Liver (tissue), 8 donors: ENCODE measurements at regions not wholly inside any gene's neighbourhood (a gene's known extent, or its start where the extent isn't known, plus 50 kb on each side); places are given as distances from the start of the nearest gene placed in this dataset.

ENCODE experiments used
- DNase-seq: peaks from one replicate; pipeline ENCODE4 v3.0.0-alpha.2; 2017; ENCODE audit warnings: low spot score
- H3K27ac ChIP-seq, 2 donors: one replicate each; pipeline ENCODE4 v1.7.0; 2013; ENCODE audit warnings: inconsistent platforms in 2 of 2, low read length in 2 of 2, control low read depth in 1 of 2, low read depth in 1 of 2, mild to moderate bottlenecking in 1 of 2
- H3K27me3 ChIP-seq, 4 donors: one replicate each; pipeline versions ENCODE4 v1.6.1 to v1.7.0; 2013; ENCODE audit warnings: low read length in 3 of 4, inconsistent platforms in 1 of 4, mild to moderate bottlenecking in 1 of 4, moderate library complexity in 1 of 4; ENCODE audit not compliant: control insufficient read depth in 4 of 4, insufficient read depth in 4 of 4
- H3K36me3 ChIP-seq, 4 donors: one replicate each; pipeline versions ENCODE4 v1.6.1 to v1.7.0; 2013; ENCODE audit warnings: low read length in 3 of 4, mild to moderate bottlenecking in 3 of 4, low read depth in 1 of 4, moderate library complexity in 1 of 4; ENCODE audit not compliant: control insufficient read depth in 4 of 4, insufficient read depth in 3 of 4
- H3K4me1 ChIP-seq, 4 donors: one replicate each; pipeline versions ENCODE4 v1.6.1 to v1.7.0; 2013; ENCODE audit warnings: low read length in 3 of 4, mild to moderate bottlenecking in 3 of 4, moderate library complexity in 1 of 4; ENCODE audit not compliant: control insufficient read depth in 4 of 4, insufficient read depth in 4 of 4
- H3K4me3 ChIP-seq, 3 donors: one replicate each; pipeline versions ENCODE4 v1.6.1 to v1.7.0; 2013; ENCODE audit warnings: low read length in 3 of 3, control low read depth in 1 of 3, low read depth in 1 of 3, mild to moderate bottlenecking in 1 of 3
- H3K9ac ChIP-seq, 2 donors: one replicate each; pipeline ENCODE4 v1.7.0; 2013; ENCODE audit warnings: low read length in 2 of 2, mild to moderate bottlenecking in 2 of 2, moderate library complexity in 2 of 2, control low read depth in 1 of 2, low read depth in 1 of 2
- H3K9me3 ChIP-seq, 4 donors: one replicate each; pipeline versions ENCODE4 v1.6.1 to v1.7.0; 2013; ENCODE audit warnings: low read length in 3 of 4; ENCODE audit not compliant: control insufficient read depth in 4 of 4
- EGR1 ChIP-seq, 2 donors: IDR thresholded peaks; 2 replicates each; pipeline ENCODE4 v1.6.1; 2016 to 2018; ENCODE audit warnings: antibody characterized with exemption in 2 of 2, low read depth in 2 of 2
- FOXA1 ChIP-seq: IDR thresholded peaks from 2 replicates; pipeline ENCODE4 v1.6.1; 2016; ENCODE audit warnings: antibody characterized with exemption
- FOXA2 ChIP-seq: IDR thresholded peaks from 2 replicates; pipeline ENCODE4 v1.6.1; 2016; ENCODE audit warnings: antibody characterized with exemption
- GABPA ChIP-seq, 2 donors: IDR thresholded peaks in 1 of 2; conservative IDR thresholded peaks in 1 of 2; 2 replicates each; pipeline ENCODE4 v1.6.1; 2016; ENCODE audit warnings: antibody characterized with exemption in 2 of 2, mild to moderate bottlenecking in 1 of 2, moderate library complexity in 1 of 2
- HNF4A ChIP-seq, 2 donors: conservative IDR thresholded peaks; 2 replicates each; pipeline ENCODE4 v1.6.1; 2016; ENCODE audit warnings: antibody characterized with exemption in 2 of 2, mild to moderate bottlenecking in 2 of 2
- JUND ChIP-seq, 2 donors: IDR thresholded peaks; 2 replicates each; pipeline ENCODE4 v1.6.1; 2016; ENCODE audit warnings: antibody characterized with exemption in 2 of 2
- NR2F2 ChIP-seq: IDR thresholded peaks from 2 replicates; pipeline ENCODE4 v1.6.1; 2016; ENCODE audit warnings: antibody characterized with exemption
- RAD21 ChIP-seq, 2 donors: IDR thresholded peaks; 2 replicates each; pipeline ENCODE4 v1.6.1; 2016; ENCODE audit warnings: antibody characterized with exemption in 2 of 2, mild to moderate bottlenecking in 2 of 2
- RXRA ChIP-seq, 2 donors: IDR thresholded peaks; 2 replicates each; pipeline ENCODE4 v1.6.1; 2017 to 2018; ENCODE audit warnings: antibody characterized with exemption in 2 of 2, mild to moderate bottlenecking in 1 of 2
- SP1 ChIP-seq: IDR thresholded peaks from 2 replicates; pipeline ENCODE4 v1.6.1; 2018; ENCODE audit warnings: antibody characterized with exemption, mild to moderate bottlenecking
- TAF1 ChIP-seq: conservative IDR thresholded peaks from 2 replicates; pipeline ENCODE4 v1.6.1; 2016; ENCODE audit warnings: antibody characterized with exemption, mild to moderate bottlenecking
- YY1 ChIP-seq: IDR thresholded peaks from 2 replicates; pipeline ENCODE4 v1.6.1; 2016; ENCODE audit warnings: antibody characterized with exemption, mild to moderate bottlenecking
- WGBS: extraction: QIAGEN DNeasy Blood & Tissue Kit; methylation state at CpG from one replicate; pipeline ENCODE4 v1.1.7; 2013; 5-methylcytosine and 5-hydroxymethylcytosine counted together
- TF ChIP-seq, protein P1 (sequence below): fragments of 150-350 bp; IDR thresholded peaks from 2 replicates; pipeline ENCODE4 v1.5.1; 2017; ENCODE audit warnings: improper control_type of control experiment, low read depth, low read length; ENCODE audit not compliant: missing input control
- TF ChIP-seq, protein P2 (sequence below): IDR thresholded peaks from 2 replicates; pipeline ENCODE4 v1.6.1; 2016; ENCODE audit warnings: antibody characterized with exemption, mild to moderate bottlenecking
- TF ChIP-seq, protein P3 (sequence below): IDR thresholded peaks from 2 replicates; pipeline ENCODE4 v1.6.1; 2016; ENCODE audit warnings: antibody characterized with exemption
- TF ChIP-seq, protein P4 (sequence below): IDR thresholded peaks from 2 replicates; pipeline ENCODE4 v1.6.1; 2016; ENCODE audit warnings: antibody characterized with exemption
- TF ChIP-seq, protein P5 (sequence below): IDR thresholded peaks from 2 replicates; pipeline ENCODE4 v1.6.1; 2016; ENCODE audit warnings: antibody characterized with exemption
- donor health status: healthy.
- donor health status: healthy.
- donor health status: healthy.
- donor health status: healthy.
- donor health status: healthy.

DNA sequence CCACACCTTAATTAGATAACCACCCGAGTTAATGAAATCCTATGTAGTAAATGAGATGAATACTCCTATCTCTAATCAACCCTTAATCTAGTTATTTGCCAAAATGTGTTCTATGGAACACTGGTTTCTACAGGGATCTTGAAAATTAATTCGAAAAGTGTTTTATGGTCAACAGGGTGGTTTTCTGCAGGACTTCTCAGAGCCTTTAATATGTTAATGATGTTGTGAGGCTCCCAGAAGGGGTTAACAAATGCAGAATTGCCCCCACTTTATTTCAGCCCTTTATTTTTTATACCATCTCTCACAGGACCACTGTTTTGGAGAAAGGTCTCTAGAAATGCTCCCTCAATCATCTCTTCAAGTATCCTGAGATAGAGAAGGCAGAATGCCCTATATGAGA lies 153.1 kb upstream of the RPH3A start:
- no peaks in the 10 kb centered on the region for H3K9me3 ChIP-seq
- H3K27ac ChIP-seq = no peak overlapping the region
- H3K27me3 ChIP-seq = peaks cover 0 to 7% (median under 1%) of the 10 kb centered on the region in 4 donors
- WGBS = 72% methylated on average over 2 of the region's 2 CpGs
- no peaks in the 10 kb centered on the region for H3K36me3 ChIP-seq
- no peak overlapping the region for H3K4me3 ChIP-seq
- TF ChIP-seq SP1 (no peak), TAF1 (no peak)
- TF ChIP-seq, protein P1, sequence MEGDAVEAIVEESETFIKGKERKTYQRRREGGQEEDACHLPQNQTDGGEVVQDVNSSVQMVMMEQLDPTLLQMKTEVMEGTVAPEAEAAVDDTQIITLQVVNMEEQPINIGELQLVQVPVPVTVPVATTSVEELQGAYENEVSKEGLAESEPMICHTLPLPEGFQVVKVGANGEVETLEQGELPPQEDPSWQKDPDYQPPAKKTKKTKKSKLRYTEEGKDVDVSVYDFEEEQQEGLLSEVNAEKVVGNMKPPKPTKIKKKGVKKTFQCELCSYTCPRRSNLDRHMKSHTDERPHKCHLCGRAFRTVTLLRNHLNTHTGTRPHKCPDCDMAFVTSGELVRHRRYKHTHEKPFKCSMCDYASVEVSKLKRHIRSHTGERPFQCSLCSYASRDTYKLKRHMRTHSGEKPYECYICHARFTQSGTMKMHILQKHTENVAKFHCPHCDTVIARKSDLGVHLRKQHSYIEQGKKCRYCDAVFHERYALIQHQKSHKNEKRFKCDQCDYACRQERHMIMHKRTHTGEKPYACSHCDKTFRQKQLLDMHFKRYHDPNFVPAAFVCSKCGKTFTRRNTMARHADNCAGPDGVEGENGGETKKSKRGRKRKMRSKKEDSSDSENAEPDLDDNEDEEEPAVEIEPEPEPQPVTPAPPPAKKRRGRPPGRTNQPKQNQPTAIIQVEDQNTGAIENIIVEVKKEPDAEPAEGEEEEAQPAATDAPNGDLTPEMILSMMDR = no peak
- no peak for DNase-seq
- no peak overlapping the region for H3K9ac ChIP-seq
- H3K4me1 ChIP-seq = no peaks in the 10 kb centered on the region

DNA sequence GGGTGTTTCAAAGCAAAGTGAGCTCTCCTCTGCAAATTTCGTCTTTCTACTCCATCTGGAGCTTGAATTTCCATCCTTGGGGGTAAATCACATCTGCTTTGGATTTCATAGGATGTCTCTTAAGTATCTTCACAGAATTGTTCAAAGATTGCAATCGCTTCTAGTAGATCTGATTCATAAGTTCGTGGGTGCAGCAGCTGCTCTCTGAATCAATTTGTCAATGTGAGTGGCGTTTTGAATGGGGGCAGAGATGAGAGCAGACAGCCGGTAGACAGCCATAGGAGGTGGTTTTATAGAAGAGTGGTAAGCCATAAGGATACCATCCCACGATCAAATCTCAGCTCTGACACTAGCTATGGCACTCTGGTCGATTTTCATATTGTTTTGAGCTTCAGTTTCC lies 146.0 kb upstream of the RPH3A start:
- H3K36me3 ChIP-seq = no peaks in the 10 kb centered on the region
- 55% methylated on average over 7 of the region's 7 CpGs for WGBS
- no peak overlapping the region for H3K27ac ChIP-seq
- H3K9me3 ChIP-seq = peaks cover 0 to 3% (median 0%) of the 10 kb centered on the region in 4 donors
- H3K4me3 ChIP-seq = no peak overlapping the region
- no peak for DNase-seq
- TF ChIP-seq, protein P2, sequence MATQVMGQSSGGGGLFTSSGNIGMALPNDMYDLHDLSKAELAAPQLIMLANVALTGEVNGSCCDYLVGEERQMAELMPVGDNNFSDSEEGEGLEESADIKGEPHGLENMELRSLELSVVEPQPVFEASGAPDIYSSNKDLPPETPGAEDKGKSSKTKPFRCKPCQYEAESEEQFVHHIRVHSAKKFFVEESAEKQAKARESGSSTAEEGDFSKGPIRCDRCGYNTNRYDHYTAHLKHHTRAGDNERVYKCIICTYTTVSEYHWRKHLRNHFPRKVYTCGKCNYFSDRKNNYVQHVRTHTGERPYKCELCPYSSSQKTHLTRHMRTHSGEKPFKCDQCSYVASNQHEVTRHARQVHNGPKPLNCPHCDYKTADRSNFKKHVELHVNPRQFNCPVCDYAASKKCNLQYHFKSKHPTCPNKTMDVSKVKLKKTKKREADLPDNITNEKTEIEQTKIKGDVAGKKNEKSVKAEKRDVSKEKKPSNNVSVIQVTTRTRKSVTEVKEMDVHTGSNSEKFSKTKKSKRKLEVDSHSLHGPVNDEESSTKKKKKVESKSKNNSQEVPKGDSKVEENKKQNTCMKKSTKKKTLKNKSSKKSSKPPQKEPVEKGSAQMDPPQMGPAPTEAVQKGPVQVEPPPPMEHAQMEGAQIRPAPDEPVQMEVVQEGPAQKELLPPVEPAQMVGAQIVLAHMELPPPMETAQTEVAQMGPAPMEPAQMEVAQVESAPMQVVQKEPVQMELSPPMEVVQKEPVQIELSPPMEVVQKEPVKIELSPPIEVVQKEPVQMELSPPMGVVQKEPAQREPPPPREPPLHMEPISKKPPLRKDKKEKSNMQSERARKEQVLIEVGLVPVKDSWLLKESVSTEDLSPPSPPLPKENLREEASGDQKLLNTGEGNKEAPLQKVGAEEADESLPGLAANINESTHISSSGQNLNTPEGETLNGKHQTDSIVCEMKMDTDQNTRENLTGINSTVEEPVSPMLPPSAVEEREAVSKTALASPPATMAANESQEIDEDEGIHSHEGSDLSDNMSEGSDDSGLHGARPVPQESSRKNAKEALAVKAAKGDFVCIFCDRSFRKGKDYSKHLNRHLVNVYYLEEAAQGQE = no peak
- TF ChIP-seq EGR1 (IDR thresholded peaks at IDR 0.05; ENCODE audit: low read depth in 2 of 2) = no peak
- TF ChIP-seq FOXA1 = no peak
- no peak for TF ChIP-seq FOXA2
- no peak for TF ChIP-seq HNF4A (conservative IDR thresholded peaks at IDR 0.05)
- no peak for TF ChIP-seq JUND (IDR thresholded peaks at IDR 0.05)
- H3K9ac ChIP-seq = no peak overlapping the region
- H3K4me1 ChIP-seq = no peaks in the 10 kb centered on the region
- H3K27me3 ChIP-seq = peaks cover 0 to 8% (median under 1%) of the 10 kb centered on the region in 4 donors

DNA sequence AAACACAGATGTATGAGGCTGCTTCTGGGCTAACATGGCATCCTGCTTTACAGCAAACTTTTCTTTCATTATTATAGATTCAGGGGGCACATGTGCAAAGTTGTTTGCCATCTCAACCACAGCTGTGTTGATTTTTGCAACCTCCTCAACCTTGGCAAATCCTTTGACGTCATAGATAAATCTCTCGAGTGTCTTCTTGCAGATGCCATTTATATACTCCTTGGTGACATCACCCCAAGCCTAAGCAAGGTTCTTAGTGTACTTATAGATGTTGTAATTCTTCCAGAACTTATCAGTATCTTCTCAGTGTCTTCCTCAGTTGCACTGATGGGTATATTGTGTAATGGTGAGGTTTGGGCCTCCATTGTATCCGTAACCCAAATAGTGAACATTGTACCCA lies 135.4 kb upstream of the RPH3A start:
- no peak for DNase-seq
- Histone ChIP-seq H3K9ac (no peak overlapping the region), H3K36me3 (no peaks in the 10 kb centered on the region), H3K27ac (no peak overlapping the region), H3K4me3 (no peak overlapping the region), H3K9me3 (no peaks in the 10 kb centered on the region), H3K4me1 (no peaks in the 10 kb centered on the region), H3K27me3 (peaks cover 0 to 8% (median 0%) of the 10 kb centered on the region in 4 donors)
- 56% methylated on average over 3 of the region's 3 CpGs for WGBS
- TF ChIP-seq JUND (IDR thresholded peaks at IDR 0.05) (no peak), RAD21 (IDR thresholded peaks at IDR 0.05) (no peak), GABPA (IDR thresholded peaks at IDR 0.05 in 1 of 2, conservative IDR thresholded peaks at IDR 0.05 in 1 of 2) (no peak), YY1 (no peak), RXRA (IDR thresholded peaks at IDR 0.05) (no peak), NR2F2 (no peak), SP1 (no peak), TAF1 (no peak), FOXA1 (no peak), HNF4A (conservative IDR thresholded peaks at IDR 0.05) (no peak)
- TF ChIP-seq, protein P3, sequence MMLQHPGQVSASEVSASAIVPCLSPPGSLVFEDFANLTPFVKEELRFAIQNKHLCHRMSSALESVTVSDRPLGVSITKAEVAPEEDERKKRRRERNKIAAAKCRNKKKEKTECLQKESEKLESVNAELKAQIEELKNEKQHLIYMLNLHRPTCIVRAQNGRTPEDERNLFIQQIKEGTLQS = no peak
- TF ChIP-seq, protein P4, sequence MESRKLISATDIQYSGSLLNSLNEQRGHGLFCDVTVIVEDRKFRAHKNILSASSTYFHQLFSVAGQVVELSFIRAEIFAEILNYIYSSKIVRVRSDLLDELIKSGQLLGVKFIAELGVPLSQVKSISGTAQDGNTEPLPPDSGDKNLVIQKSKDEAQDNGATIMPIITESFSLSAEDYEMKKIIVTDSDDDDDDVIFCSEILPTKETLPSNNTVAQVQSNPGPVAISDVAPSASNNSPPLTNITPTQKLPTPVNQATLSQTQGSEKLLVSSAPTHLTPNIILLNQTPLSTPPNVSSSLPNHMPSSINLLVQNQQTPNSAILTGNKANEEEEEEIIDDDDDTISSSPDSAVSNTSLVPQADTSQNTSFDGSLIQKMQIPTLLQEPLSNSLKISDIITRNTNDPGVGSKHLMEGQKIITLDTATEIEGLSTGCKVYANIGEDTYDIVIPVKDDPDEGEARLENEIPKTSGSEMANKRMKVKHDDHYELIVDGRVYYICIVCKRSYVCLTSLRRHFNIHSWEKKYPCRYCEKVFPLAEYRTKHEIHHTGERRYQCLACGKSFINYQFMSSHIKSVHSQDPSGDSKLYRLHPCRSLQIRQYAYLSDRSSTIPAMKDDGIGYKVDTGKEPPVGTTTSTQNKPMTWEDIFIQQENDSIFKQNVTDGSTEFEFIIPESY = no peak
- TF ChIP-seq, protein P5, sequence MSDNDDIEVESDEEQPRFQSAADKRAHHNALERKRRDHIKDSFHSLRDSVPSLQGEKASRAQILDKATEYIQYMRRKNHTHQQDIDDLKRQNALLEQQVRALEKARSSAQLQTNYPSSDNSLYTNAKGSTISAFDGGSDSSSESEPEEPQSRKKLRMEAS = no peak
